ENCODE measurements at regions not wholly inside any gene's neighbourhood (a gene's known extent, or its start where the extent isn't known, plus 50 kb on each side); places are given as distances from the start of the nearest gene placed in this dataset.

GRCh38 chr1:243984788-243985187, 66.3 kb upstream of the ZBTB18 start:
- no peak overlapping the region for H3K27ac ChIP-seq (ENCODE audit: low read depth in 2 of 2, low read length in 1 of 2)
- no peak overlapping the region for H3K9ac ChIP-seq
- no peak overlapping the region for H3K4me3 ChIP-seq (ENCODE audit: low read depth in 2 of 2, low read length in 1 of 2)
- H3K4me1 ChIP-seq (ENCODE audit: control insufficient read depth in 1 of 2, insufficient read depth in 2 of 2, low read depth in 1 of 2, low read length in 1 of 2), result no peaks in the 10 kb centered on the region
- no peak overlapping the region for H2AFZ ChIP-seq (ENCODE audit: low read depth)
- no peak overlapping the region for H3K4me2 ChIP-seq
- H3K9me3 ChIP-seq, result no peaks in the 10 kb centered on the region
- no peaks in the 10 kb centered on the region for H4K20me1 ChIP-seq (ENCODE audit: insufficient read depth)
- no peak for TF ChIP-seq NRF1 (IDR thresholded peaks at IDR 0.05; ENCODE audit: low read depth, low read length)
- 88% methylated on average over 10 of the region's 10 CpGs for WGBS (ENCODE audit: low lambda C conversion rate)
- no peaks in the 10 kb centered on the region for H3F3A ChIP-seq (replicated peaks; ENCODE audit: insufficient read depth)
- no peaks in the 10 kb centered on the region for H3K79me2 ChIP-seq (ENCODE audit: insufficient read depth)
- ChIA-PET POLR2A (no interaction called here), CTCF (interaction anchor here (1.2 kb wide), 1 partner anchor 9 kb away, joined by 4 read pairs; no protein-coding TSS in a partner anchor)
- no peak for DNase-seq
- H3K36me3 ChIP-seq (replicated peaks in 1 of 2; ENCODE audit: control insufficient read depth in 1 of 2, insufficient read depth in 2 of 2, low read length in 1 of 2), result no peaks in the 10 kb centered on the region
- H3K9me2 ChIP-seq, result no peaks in the 10 kb centered on the region
- H3K27me3 ChIP-seq (ENCODE audit: insufficient read depth), result no peaks in the 10 kb centered on the region

DNA sequence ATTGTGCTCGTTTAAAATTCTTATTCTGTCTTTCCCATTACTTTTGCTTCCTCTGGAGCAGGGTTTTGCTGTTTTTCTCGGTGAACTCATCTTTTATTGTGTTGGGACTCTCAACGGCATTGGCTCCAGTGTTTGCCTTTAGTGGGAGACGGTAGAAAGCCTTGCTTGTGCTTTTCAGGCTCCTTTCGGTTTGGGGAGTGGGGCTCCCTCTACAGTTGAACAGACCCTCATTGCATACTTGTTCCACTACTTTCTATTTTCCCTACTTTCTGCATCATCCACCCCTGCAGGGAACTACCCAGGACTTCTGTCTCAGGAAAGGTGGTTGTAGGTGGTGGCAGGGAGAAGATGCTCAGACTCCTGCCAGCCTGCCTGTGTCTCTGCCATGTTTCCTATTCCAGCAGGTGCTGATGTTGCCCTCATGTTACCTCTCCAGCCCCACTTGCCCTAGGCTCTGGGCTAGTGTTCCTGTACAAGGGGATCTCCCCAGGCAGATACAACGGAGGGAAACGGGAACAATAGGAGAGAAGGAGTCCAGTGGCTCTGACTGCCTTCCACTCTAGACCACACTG, 68.5 kb upstream of the ZBTB18 start:
- ChIA-PET POLR2A (no interaction called here), CTCF (interaction anchor here (0.7 kb wide), 1 partner anchor 10 kb away, joined by 3 read pairs; no protein-coding TSS in a partner anchor)
- H3K4me1 ChIP-seq (ENCODE audit: control insufficient read depth in 1 of 2, insufficient read depth in 2 of 2, low read depth in 1 of 2, low read length in 1 of 2), result no peaks in the 10 kb centered on the region
- no peaks in the 10 kb centered on the region for H3K9me3 ChIP-seq
- no peak overlapping the region for H3K27ac ChIP-seq (ENCODE audit: low read depth in 2 of 2, low read length in 1 of 2)
- no peak overlapping the region for H3K9ac ChIP-seq
- no peak overlapping the region for H3K4me2 ChIP-seq
- H3K79me2 ChIP-seq (ENCODE audit: insufficient read depth), result no peaks in the 10 kb centered on the region
- H3K9me2 ChIP-seq, result no peaks in the 10 kb centered on the region
- no peak overlapping the region for H2AFZ ChIP-seq (ENCODE audit: low read depth)
- no peaks in the 10 kb centered on the region for H3K27me3 ChIP-seq (ENCODE audit: insufficient read depth)
- H3K4me3 ChIP-seq (ENCODE audit: low read depth in 2 of 2, low read length in 1 of 2), result no peak overlapping the region
- no peaks in the 10 kb centered on the region for H3F3A ChIP-seq (replicated peaks; ENCODE audit: insufficient read depth)
- TF ChIP-seq ELF1 (IDR thresholded peaks at IDR 0.05), result no peak
- no peak for TF ChIP-seq EP300 (IDR thresholded peaks at IDR 0.05; ENCODE audit: borderline replicate concordance in 1 of 2, low read depth in 1 of 2, low read length in 1 of 2)
- no peak for TF ChIP-seq TCF12 (IDR thresholded peaks at IDR 0.05)
- peak; percentile 27; the same call in 1 of the 2 replicates for TF ChIP-seq RAD21 (IDR thresholded peaks at IDR 0.05; ENCODE audit: low read length)
- no peaks in the 10 kb centered on the region for H3K36me3 ChIP-seq (replicated peaks in 1 of 2; ENCODE audit: control insufficient read depth in 1 of 2, insufficient read depth in 2 of 2, low read length in 1 of 2)
- peak; percentile 24 for DNase-seq
- no peaks in the 10 kb centered on the region for H4K20me1 ChIP-seq (ENCODE audit: insufficient read depth)
- WGBS (ENCODE audit: low lambda C conversion rate), result 66% methylated on average over 7 of the region's 7 CpGs

DNA sequence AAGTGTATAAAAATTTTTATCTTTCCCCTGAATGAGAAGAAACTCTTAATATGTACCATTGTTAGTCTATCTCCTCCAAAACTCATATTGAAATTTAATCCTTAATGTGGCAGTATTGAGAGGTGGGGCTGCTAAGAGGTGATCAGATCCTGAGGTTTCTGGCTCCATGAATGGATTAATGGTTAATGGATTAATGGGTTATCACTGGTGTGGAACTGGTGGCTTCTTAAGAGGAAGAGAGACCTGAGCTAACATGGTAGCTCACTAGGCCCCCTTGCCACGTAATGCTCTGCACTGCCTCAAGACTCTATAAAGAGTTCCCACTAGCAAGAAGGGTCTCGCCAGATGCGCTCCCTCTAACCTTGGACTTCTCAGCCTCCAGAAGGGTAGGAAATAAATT, 70.6 kb upstream of the ZBTB18 start:
- no peak overlapping the region for H3K9ac ChIP-seq
- H3K27me3 ChIP-seq (ENCODE audit: insufficient read depth), result no peaks in the 10 kb centered on the region
- H3K4me1 ChIP-seq (ENCODE audit: control insufficient read depth in 1 of 2, insufficient read depth in 2 of 2, low read depth in 1 of 2, low read length in 1 of 2), result no peaks in the 10 kb centered on the region
- H3K79me2 ChIP-seq (ENCODE audit: insufficient read depth), result no peaks in the 10 kb centered on the region
- no peaks in the 10 kb centered on the region for H4K20me1 ChIP-seq (ENCODE audit: insufficient read depth)
- no peaks in the 10 kb centered on the region for H3K36me3 ChIP-seq (replicated peaks in 1 of 2; ENCODE audit: control insufficient read depth in 1 of 2, insufficient read depth in 2 of 2, low read length in 1 of 2)
- H3K9me2 ChIP-seq, result no peaks in the 10 kb centered on the region
- H3K9me3 ChIP-seq, result no peaks in the 10 kb centered on the region
- H3K4me2 ChIP-seq, result no peak overlapping the region
- ChIA-PET CTCF (no interaction called here), POLR2A (no interaction called here)
- 89% methylated on average over 3 of the region's 3 CpGs for WGBS (ENCODE audit: low lambda C conversion rate)
- no peaks in the 10 kb centered on the region for H3F3A ChIP-seq (replicated peaks; ENCODE audit: insufficient read depth)
- DNase-seq, result no peak
- no peak overlapping the region for H3K4me3 ChIP-seq (ENCODE audit: low read depth in 2 of 2, low read length in 1 of 2)
- H2AFZ ChIP-seq (ENCODE audit: low read depth), result no peak overlapping the region
- no peak overlapping the region for H3K27ac ChIP-seq (ENCODE audit: low read depth in 2 of 2, low read length in 1 of 2)
- TF ChIP-seq, protein P1, sequence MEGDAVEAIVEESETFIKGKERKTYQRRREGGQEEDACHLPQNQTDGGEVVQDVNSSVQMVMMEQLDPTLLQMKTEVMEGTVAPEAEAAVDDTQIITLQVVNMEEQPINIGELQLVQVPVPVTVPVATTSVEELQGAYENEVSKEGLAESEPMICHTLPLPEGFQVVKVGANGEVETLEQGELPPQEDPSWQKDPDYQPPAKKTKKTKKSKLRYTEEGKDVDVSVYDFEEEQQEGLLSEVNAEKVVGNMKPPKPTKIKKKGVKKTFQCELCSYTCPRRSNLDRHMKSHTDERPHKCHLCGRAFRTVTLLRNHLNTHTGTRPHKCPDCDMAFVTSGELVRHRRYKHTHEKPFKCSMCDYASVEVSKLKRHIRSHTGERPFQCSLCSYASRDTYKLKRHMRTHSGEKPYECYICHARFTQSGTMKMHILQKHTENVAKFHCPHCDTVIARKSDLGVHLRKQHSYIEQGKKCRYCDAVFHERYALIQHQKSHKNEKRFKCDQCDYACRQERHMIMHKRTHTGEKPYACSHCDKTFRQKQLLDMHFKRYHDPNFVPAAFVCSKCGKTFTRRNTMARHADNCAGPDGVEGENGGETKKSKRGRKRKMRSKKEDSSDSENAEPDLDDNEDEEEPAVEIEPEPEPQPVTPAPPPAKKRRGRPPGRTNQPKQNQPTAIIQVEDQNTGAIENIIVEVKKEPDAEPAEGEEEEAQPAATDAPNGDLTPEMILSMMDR (IDR thresholded peaks at IDR 0.05), result no peak
- TF ChIP-seq RCOR1 (IDR thresholded peaks at IDR 0.05; ENCODE audit: low read length), result no peak
- TF ChIP-seq, protein P2, sequence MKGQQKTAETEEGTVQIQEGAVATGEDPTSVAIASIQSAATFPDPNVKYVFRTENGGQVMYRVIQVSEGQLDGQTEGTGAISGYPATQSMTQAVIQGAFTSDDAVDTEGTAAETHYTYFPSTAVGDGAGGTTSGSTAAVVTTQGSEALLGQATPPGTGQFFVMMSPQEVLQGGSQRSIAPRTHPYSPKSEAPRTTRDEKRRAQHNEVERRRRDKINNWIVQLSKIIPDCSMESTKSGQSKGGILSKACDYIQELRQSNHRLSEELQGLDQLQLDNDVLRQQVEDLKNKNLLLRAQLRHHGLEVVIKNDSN (IDR thresholded peaks at IDR 0.05; ENCODE audit: borderline replicate concordance, low read depth), result no peak
- TF ChIP-seq, protein P3, sequence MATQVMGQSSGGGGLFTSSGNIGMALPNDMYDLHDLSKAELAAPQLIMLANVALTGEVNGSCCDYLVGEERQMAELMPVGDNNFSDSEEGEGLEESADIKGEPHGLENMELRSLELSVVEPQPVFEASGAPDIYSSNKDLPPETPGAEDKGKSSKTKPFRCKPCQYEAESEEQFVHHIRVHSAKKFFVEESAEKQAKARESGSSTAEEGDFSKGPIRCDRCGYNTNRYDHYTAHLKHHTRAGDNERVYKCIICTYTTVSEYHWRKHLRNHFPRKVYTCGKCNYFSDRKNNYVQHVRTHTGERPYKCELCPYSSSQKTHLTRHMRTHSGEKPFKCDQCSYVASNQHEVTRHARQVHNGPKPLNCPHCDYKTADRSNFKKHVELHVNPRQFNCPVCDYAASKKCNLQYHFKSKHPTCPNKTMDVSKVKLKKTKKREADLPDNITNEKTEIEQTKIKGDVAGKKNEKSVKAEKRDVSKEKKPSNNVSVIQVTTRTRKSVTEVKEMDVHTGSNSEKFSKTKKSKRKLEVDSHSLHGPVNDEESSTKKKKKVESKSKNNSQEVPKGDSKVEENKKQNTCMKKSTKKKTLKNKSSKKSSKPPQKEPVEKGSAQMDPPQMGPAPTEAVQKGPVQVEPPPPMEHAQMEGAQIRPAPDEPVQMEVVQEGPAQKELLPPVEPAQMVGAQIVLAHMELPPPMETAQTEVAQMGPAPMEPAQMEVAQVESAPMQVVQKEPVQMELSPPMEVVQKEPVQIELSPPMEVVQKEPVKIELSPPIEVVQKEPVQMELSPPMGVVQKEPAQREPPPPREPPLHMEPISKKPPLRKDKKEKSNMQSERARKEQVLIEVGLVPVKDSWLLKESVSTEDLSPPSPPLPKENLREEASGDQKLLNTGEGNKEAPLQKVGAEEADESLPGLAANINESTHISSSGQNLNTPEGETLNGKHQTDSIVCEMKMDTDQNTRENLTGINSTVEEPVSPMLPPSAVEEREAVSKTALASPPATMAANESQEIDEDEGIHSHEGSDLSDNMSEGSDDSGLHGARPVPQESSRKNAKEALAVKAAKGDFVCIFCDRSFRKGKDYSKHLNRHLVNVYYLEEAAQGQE (IDR thresholded peaks at IDR 0.05; ENCODE audit: low read depth, low read length), result no peak
- no peak for TF ChIP-seq SMC3 (IDR thresholded peaks at IDR 0.05; ENCODE audit: low read depth, low read length)
- TF ChIP-seq PBX3 (IDR thresholded peaks at IDR 0.05), result no peak
- no peak for TF ChIP-seq NFIC (IDR thresholded peaks at IDR 0.05; ENCODE audit: borderline replicate concordance)
- TF ChIP-seq NRF1 (IDR thresholded peaks at IDR 0.05; ENCODE audit: low read depth, low read length), result no peak
- TF ChIP-seq FOXJ3 (CRISPR knock-in tag; IDR thresholded peaks at IDR 0.05), result no peak
- TF ChIP-seq ELF1 (IDR thresholded peaks at IDR 0.05), result no peak
- TF ChIP-seq EP300 (IDR thresholded peaks at IDR 0.05; ENCODE audit: borderline replicate concordance in 1 of 2, low read depth in 1 of 2, low read length in 1 of 2), result no peak
- no peak for TF ChIP-seq RFX5 (IDR thresholded peaks at IDR 0.05; ENCODE audit: low read length)
- TF ChIP-seq CHD2 (IDR thresholded peaks at IDR 0.05; ENCODE audit: low read length, partially characterized antibody), result no peak
